ENCODE measurements at regions not wholly inside any gene's neighbourhood (a gene's known extent, or its start where the extent isn't known, plus 50 kb on each side); places are given as distances from the start of the nearest gene placed in this dataset.

DNA sequence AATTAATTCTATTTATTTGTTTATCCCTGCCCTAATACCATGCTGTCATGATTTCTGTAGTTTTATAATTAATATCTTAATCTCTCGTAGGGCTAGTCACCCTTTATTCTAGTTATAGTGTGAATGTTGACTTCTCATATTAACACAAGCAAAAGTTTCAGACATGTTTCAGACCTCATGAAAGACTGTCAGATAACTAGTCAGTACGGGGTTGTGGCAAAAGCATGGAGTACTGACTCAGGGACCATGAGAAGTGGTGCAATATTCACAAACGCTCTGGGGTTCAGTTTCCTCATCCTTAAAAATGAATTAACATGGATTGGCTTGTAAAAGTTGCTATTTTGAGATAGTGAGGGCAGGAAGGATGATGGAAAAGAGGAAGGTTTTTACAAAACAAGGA, 148.9 kb downstream of the TMEM200A start:
- Histone ChIP-seq H3F3A (ENCODE audit: insufficient read depth, low read length) (peaks cover 10% of the 10 kb centered on the region), H3K27ac (ENCODE audit: low read length) (no peak overlapping the region), H2AFZ (ENCODE audit: low read length) (no peak overlapping the region), H3K4me1 (ENCODE audit: low read length) (peaks cover 47% of the 10 kb centered on the region), H3K9me2 (replicated peaks; ENCODE audit: insufficient read depth, low read length) (no peaks in the 10 kb centered on the region), H3K4me2 (ENCODE audit: low read depth, low read length) (no peak overlapping the region), H3K4me3 (ENCODE audit: low read length) (no peak overlapping the region), H4K20me1 (ENCODE audit: insufficient read depth, low read length) (no peaks in the 10 kb centered on the region), H3K9ac (ENCODE audit: low read length) (no peak overlapping the region), H3K79me2 (ENCODE audit: low read length) (no peaks in the 10 kb centered on the region), H3K27me3 (replicated peaks; ENCODE audit: insufficient read depth, low read length) (no peaks in the 10 kb centered on the region), H3K9me3 (replicated peaks; ENCODE audit: insufficient read depth, low read length) (no peaks in the 10 kb centered on the region), H3K36me3 (replicated peaks; ENCODE audit: insufficient read depth, low read length) (no peaks in the 10 kb centered on the region)
- TF ChIP-seq, protein P1, sequence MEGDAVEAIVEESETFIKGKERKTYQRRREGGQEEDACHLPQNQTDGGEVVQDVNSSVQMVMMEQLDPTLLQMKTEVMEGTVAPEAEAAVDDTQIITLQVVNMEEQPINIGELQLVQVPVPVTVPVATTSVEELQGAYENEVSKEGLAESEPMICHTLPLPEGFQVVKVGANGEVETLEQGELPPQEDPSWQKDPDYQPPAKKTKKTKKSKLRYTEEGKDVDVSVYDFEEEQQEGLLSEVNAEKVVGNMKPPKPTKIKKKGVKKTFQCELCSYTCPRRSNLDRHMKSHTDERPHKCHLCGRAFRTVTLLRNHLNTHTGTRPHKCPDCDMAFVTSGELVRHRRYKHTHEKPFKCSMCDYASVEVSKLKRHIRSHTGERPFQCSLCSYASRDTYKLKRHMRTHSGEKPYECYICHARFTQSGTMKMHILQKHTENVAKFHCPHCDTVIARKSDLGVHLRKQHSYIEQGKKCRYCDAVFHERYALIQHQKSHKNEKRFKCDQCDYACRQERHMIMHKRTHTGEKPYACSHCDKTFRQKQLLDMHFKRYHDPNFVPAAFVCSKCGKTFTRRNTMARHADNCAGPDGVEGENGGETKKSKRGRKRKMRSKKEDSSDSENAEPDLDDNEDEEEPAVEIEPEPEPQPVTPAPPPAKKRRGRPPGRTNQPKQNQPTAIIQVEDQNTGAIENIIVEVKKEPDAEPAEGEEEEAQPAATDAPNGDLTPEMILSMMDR (IDR thresholded peaks at IDR 0.05; ENCODE audit: low read length) = no peak
- TF ChIP-seq EZH2 (optimal IDR thresholded peaks at IDR 0.05; ENCODE audit: low read depth, low read length) (no peak), EZH2phosphoT487 (IDR thresholded peaks at IDR 0.05; ENCODE audit: low read length) (no peak)
- DNase-seq = no peak

DNA sequence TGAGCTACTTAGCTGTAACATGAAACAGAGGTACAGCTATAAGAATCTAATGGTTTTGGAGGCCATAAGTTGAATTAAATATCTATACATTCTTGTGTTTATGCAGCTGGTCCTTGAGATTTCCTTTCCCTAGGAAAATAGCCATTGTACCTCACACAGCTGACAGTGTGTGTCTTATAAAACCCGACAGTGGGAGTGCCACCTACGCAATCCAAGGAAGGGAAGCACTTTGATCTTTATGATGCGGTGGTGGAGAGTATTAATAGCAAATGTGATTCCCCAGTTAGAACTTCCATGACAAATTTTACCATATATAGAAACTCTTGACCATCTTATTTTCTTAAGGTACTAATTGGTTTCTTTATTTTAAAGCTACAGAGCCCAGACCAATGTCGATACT, 149.5 kb downstream of the TMEM200A start:
- no peak overlapping the region for H3K27ac ChIP-seq (ENCODE audit: low read length)
- no peak overlapping the region for H3K4me3 ChIP-seq (ENCODE audit: low read length)
- no peak overlapping the region for H3K9ac ChIP-seq (ENCODE audit: low read length)
- no peak for DNase-seq
- no peaks in the 10 kb centered on the region for H3K36me3 ChIP-seq (replicated peaks; ENCODE audit: insufficient read depth, low read length)
- TF ChIP-seq, protein P1 (IDR thresholded peaks at IDR 0.05; ENCODE audit: low read length) = no peak
- no peak for TF ChIP-seq EZH2 (optimal IDR thresholded peaks at IDR 0.05; ENCODE audit: low read depth, low read length)
- no peak for TF ChIP-seq EZH2phosphoT487 (IDR thresholded peaks at IDR 0.05; ENCODE audit: low read length)
- H2AFZ ChIP-seq (ENCODE audit: low read length) = no peak overlapping the region
- peaks cover 48% of the 10 kb centered on the region for H3K4me1 ChIP-seq (ENCODE audit: low read length)
- no peaks in the 10 kb centered on the region for H3K79me2 ChIP-seq (ENCODE audit: low read length)
- no peaks in the 10 kb centered on the region for H3K9me2 ChIP-seq (replicated peaks; ENCODE audit: insufficient read depth, low read length)
- H3K9me3 ChIP-seq (replicated peaks; ENCODE audit: insufficient read depth, low read length) = no peaks in the 10 kb centered on the region
- H3K4me2 ChIP-seq (ENCODE audit: low read depth, low read length) = no peak overlapping the region
- no peaks in the 10 kb centered on the region for H4K20me1 ChIP-seq (ENCODE audit: insufficient read depth, low read length)
- H3K27me3 ChIP-seq (replicated peaks; ENCODE audit: insufficient read depth, low read length) = no peaks in the 10 kb centered on the region
- H3F3A ChIP-seq (ENCODE audit: insufficient read depth, low read length) = peaks cover 10% of the 10 kb centered on the region

DNA sequence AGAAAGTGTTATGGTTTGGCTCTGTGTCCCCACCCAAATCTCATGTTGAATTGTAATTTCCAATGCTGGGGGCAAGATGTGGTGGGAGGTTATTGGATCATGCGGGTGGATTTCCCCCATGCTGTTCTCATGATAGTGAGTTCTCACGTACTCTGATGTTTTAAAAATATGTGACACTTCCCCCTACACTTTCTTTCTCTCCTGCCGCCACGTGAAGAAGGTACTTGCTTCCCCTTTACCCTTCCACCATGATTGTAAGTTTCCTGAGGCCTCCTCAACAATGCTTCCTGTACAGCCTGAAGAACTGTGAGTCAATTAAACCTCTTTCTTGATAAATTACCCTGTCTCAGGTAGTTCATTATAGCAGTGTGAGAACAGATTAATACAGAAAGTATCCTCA, 150.8 kb downstream of the TMEM200A start:
- H3K9ac ChIP-seq (ENCODE audit: low read length) = peak overlapping the region; percentile 34
- H3K9me3 ChIP-seq (replicated peaks; ENCODE audit: insufficient read depth, low read length) = no peaks in the 10 kb centered on the region
- H4K20me1 ChIP-seq (ENCODE audit: insufficient read depth, low read length) = no peaks in the 10 kb centered on the region
- no peaks in the 10 kb centered on the region for H3K27me3 ChIP-seq (replicated peaks; ENCODE audit: insufficient read depth, low read length)
- H3K4me1 ChIP-seq (ENCODE audit: low read length) = peaks cover 48% of the 10 kb centered on the region
- peak overlapping the region; percentile 24; the same call in 1 of the 2 replicates for H3K4me2 ChIP-seq (ENCODE audit: low read depth, low read length)
- no peaks in the 10 kb centered on the region for H3K79me2 ChIP-seq (ENCODE audit: low read length)
- peaks cover 10% of the 10 kb centered on the region for H3F3A ChIP-seq (ENCODE audit: insufficient read depth, low read length)
- TF ChIP-seq EZH2 (optimal IDR thresholded peaks at IDR 0.05; ENCODE audit: low read depth, low read length) (no peak), EZH2phosphoT487 (IDR thresholded peaks at IDR 0.05; ENCODE audit: low read length) (no peak)
- TF ChIP-seq, protein P1 (IDR thresholded peaks at IDR 0.05; ENCODE audit: low read length) = no peak
- H3K9me2 ChIP-seq (replicated peaks; ENCODE audit: insufficient read depth, low read length) = no peaks in the 10 kb centered on the region
- no peak for DNase-seq
- H3K4me3 ChIP-seq (ENCODE audit: low read length) = no peak overlapping the region
- no peaks in the 10 kb centered on the region for H3K36me3 ChIP-seq (replicated peaks; ENCODE audit: insufficient read depth, low read length)
- H2AFZ ChIP-seq (ENCODE audit: low read length) = no peak overlapping the region
- peak overlapping the region; percentile 88; the same call in 1 of the 2 replicates for H3K27ac ChIP-seq (ENCODE audit: low read length)

All from MM.1S (cell line).